GM12892 (cell line): ENCODE measurements at regions not wholly inside any gene's neighbourhood (a gene's known extent, or its start where the extent isn't known, plus 50 kb on each side); places are given as distances from the start of the nearest gene placed in this dataset.

ENCODE experiments used
- POLR2A ChIP-seq: IDR thresholded peaks from 2 replicates; pipeline ENCODE4 v1.6.1; 2011; ENCODE audit warnings: low read depth, low read length, control low read depth
- POLR2AphosphoS5 ChIP-seq: IDR thresholded peaks from 2 replicates; pipeline ENCODE4 v1.6.1; 2011; ENCODE audit warnings: low read depth, low read length, control low read depth
- TAF1 ChIP-seq: IDR thresholded peaks from 2 replicates; pipeline ENCODE4 v1.6.1; 2011; ENCODE audit warnings: low read depth, mild to moderate bottlenecking, control low read depth, low read length, borderline replicate concordance

DNA sequence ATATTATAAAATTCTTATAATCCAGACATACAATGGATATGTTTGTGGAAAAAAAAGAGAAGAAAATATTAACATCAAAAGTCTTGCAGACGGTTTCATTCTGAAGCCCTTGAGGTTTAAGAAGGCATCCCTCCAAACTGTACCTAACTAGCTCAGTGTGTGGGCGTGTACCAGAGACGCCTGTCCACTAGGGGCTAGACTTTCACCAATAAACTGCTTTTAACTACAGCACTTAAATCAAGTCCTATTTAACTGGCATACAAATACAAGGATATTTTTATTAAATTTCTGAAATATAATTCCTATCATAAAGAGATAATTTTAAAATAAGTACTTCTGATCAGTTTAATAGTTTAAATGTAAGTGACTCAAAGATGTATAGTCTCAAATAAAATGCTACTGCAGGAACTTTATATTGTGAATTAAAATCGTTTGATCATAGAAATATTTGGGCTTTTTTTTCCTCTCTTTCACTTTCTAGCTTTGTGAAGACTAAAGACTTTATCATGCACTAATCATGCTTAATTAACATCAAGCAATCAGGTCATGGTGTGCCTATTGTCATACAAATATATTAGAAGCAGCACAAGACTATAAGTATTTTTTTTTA is 437.7 kb downstream of the SATB2 start:
- TF ChIP-seq POLR2AphosphoS5 (no peak), POLR2A (no peak), TAF1 (no peak)
